Fibroblast of pulmonary artery (primary cell): ENCODE measurements at regions not wholly inside any gene's neighbourhood (a gene's known extent, or its start where the extent isn't known, plus 50 kb on each side); places are given as distances from the start of the nearest gene placed in this dataset.

Experiments used
- DNase-seq: peaks from one replicate; pipeline ENCODE4 v3.0.0-alpha.2; 2010; ENCODE audit warnings: low read depth
- H3K4me3 ChIP-seq: replicated peaks from 2 replicates; pipeline ENCODE4 v1.5.1; 2011; ENCODE audit warnings: low read depth, mild to moderate bottlenecking, control low read depth, low read length, moderate library complexity
- CTCF ChIP-seq: IDR thresholded peaks from 2 replicates; pipeline ENCODE4 v1.5.1; 2011; ENCODE audit warnings: mild to moderate bottlenecking, control low read depth, low read length, inconsistent platforms; ENCODE audit errors: missing control alignments

- no peak for DNase-seq
- no peak for TF ChIP-seq CTCF
- no peak overlapping the region for H3K4me3 ChIP-seq
Observed at GRCh38 chr2:139626128-139626527, 845.9 kb upstream of the NXPH2 start.

- no peak for DNase-seq
Observed at GRCh38 chr2:139622691-139623090, 842.5 kb upstream of the NXPH2 start.

GRCh38 chr2:139617747-139618146 lies 837.6 kb upstream of the NXPH2 start:
- DNase-seq, result no peak
- no peak overlapping the region for H3K4me3 ChIP-seq
- no peak for TF ChIP-seq CTCF

More at GRCh38 chr2:139622691-139623090, 842.5 kb upstream of the NXPH2 start:
- TF ChIP-seq CTCF, result no peak
- no peak overlapping the region for H3K4me3 ChIP-seq

- H3K4me3 ChIP-seq, result no peak overlapping the region
- DNase-seq, result no peak
- no peak for TF ChIP-seq CTCF
Observed at GRCh38 chr2:139613264-139613663, 833.1 kb upstream of the NXPH2 start.

GRCh38 chr2:139610512-139610911 lies 830.3 kb upstream of the NXPH2 start:
- DNase-seq, result no peak
- no peak for TF ChIP-seq CTCF
- no peak overlapping the region for H3K4me3 ChIP-seq

GRCh38 chr2:139609109-139609508 lies 828.9 kb upstream of the NXPH2 start:
- no peak overlapping the region for H3K4me3 ChIP-seq
- no peak for DNase-seq
- TF ChIP-seq CTCF, result no peak

- DNase-seq, result no peak
- no peak overlapping the region for H3K4me3 ChIP-seq
- TF ChIP-seq CTCF, result no peak
Observed at GRCh38 chr2:139605668-139606067, 825.5 kb upstream of the NXPH2 start.
